T-helper 9 cell (primary cell): ENCODE measurements at regions not wholly inside any gene's neighbourhood (a gene's known extent, or its start where the extent isn't known, plus 50 kb on each side); places are given as distances from the start of the nearest gene placed in this dataset.
"Not testable (repeated sequence)": the region's sequence is repeated elsewhere in the genome, so short reads cannot be mapped to it uniquely, and the experiment has no call there.

Source experiments
- DNase-seq: peaks from one replicate; pipeline ENCODE4 v3.0.0-alpha.2; 2020

- no peak for DNase-seq
These were observed 1996.9 kb downstream of the LRRC4C start for GRCh38 chr11:39462506-39462905.

GRCh38 chr11:39461066-39461465, 1998.4 kb downstream of the LRRC4C start:
- no peak for DNase-seq

- DNase-seq = no peak
These were observed 1999.8 kb downstream of the LRRC4C start for GRCh38 chr11:39459606-39460005.

DNA sequence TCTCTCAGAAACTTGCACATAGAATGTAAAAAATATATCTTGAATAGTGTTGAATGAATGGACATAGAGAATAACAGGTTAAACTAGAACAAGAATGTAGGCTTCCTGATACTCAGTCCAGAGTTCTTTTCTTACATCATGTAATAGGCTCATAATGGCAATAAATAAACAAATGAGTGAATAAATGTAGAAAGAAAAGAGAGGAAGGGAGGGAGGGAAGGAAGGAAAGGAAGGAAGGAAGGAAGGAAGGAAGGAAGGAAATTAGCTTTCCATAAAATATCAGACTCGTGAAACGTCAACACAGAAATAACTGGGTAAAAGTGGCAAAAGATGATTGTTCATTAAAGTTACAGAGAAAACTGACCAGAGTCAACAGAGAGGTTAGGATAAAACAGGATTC, 2001.0 kb downstream of the LRRC4C start:
- no peak for DNase-seq

DNA sequence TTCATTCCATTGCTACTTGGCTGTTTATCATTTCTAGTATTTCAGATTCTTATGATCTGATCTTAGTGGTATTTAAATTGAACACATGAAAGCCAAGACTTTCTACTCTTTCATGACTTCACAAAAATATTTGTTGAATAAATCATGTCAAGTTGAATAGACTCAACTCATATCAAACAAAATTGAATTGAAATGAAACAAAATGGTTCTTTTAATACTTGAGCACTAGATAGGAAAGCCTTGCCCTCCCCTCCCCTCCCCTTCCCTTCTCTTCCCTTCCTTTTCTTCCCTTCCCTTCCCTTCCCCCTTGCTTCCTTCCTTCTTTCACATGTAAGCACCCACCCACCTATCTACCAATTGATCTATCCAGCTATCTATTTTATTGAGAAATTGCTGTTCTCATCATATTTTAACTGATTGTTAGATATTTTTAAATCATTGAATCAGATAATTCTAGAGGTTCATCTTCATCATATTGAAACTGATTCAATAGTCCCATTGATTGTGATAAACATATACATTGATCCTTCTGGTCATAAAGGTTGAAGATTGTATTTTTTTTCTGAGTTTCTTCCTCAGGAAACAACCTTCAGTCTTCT, 2015.9 kb downstream of the LRRC4C start:
- no peak for DNase-seq

- no peak for DNase-seq
These were observed 2017.3 kb downstream of the LRRC4C start for GRCh38 chr11:39442177-39442576.

- no peak for DNase-seq
These were observed 2023.8 kb downstream of the LRRC4C start for GRCh38 chr11:39435641-39436040.

- DNase-seq = no peak
These were observed 2025.0 kb downstream of the LRRC4C start for GRCh38 chr11:39434466-39434865.

DNA sequence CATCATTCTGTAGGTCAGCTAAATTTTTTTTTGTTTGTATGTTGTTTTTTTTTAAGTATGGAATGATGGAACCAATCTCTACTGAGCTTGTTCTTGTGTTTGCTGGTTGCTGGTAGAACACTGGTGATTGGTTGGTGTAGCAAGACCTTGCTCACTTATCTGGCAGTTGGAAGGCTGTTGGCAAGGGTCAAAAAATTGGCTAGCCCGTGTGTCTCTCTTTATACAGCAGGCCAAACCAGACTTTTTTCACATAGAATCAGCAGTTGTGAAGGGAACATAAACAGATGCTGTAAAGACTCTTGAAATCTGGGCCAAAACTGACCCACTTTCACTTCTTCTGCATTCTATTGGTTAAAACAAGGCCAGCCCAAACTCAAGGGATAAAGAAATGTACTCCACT, 2026.5 kb downstream of the LRRC4C start:
- DNase-seq = no peak

DNA sequence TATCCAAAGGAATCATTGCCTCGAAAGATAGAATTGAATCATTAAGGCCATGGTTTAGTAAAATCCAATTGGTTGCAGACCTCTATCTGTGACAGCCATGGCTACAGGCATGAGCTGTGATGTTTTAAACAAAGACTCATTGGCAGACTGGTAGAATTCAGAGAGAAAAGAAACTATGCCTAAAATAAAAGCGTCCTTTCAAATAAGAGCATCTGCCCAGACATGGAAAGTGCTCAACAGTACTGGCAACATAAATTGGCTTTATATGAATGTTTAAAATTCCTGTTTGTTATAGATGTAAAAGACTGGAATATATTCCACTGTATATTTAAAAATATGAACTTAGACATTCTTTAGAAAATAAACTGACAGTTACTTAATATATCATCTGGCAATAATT, 2034.2 kb downstream of the LRRC4C start:
- no peak for DNase-seq

DNA sequence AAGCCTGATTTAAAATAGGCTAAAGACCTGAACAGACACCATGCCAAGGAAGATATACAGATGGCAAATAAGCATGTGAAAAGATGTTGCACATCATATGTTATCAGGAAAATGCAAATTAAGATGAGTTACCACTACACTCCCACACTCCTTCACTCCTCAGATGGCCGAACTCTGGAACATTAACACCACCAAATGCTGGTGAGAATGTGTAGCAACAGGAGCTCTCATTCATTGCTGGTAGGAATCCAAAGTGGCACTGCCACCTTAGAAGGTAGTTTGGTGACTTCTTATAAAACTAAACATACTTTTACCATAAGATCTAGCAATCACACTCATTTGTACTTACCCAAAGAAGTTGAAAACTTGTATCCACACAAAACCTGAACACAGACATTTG, 2047.3 kb downstream of the LRRC4C start:
- no peak for DNase-seq

- DNase-seq = no peak
These were observed 2073.5 kb downstream of the LRRC4C start for GRCh38 chr11:39385911-39386310.

DNA sequence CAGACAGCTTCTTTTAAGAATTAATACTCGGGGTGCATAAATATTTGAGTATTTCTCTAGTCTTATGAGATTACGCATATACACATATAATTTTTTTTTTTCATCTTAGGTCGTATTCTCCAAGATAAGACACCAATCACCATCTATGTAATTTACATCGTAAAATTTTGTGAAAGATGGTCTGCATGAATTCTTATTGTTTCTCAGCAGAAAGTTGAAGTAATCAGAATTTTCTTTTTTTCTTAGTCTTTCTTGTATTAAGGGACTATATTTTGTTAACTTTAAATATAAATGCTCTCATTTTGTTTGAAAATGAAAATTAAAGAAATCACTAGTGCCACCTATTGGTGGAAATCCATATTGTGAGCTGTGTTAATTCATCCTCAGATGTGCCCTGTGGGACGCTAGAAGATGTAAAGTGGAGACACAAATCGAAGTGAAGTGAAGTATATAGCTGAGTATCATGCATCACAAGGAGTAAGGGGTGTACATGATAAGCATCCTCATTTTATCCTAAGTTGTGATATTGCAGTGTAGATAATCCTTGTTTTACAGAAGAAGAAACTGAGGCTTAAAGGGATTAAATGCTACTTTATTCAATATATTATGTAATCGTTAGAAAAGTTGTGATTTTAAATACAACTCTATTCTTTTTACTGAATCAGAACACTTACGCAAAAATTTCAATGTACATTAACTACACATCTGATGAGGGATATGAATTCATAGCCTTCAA, 2084.3 kb downstream of the LRRC4C start:
- no peak for DNase-seq

GRCh38 chr11:39367534-39367933, 2091.9 kb downstream of the LRRC4C start:
- DNase-seq = no peak

DNA sequence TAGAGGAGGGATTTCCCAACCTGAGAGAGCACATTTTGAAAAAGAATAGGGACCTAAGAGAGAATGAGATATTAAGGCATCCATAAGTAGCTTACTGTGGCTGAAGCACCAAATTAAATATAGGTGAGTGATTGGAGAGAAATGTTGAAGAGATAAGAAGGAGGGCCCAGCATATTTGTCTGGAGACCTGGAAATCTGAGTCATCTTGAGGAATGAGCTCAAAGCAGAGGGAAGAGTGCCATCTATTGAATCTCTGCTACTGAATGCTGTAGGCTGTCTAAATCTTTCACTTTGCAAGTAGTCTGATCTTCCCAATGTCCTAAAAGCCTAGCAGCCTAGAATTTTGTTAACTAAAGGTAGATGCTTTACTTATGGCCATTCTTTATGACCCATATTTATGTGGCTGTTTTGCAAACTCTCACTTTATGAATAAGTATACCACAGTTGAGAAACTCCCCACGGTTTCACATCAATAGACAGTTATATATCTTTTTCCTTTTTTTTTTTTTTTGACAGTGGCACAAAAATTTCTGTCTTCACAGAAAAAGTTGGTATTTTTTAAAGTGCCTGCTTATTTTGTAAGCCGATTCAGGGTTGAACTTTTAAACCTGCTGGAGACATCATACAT, 2093.5 kb downstream of the LRRC4C start:
- DNase-seq = no peak

DNA sequence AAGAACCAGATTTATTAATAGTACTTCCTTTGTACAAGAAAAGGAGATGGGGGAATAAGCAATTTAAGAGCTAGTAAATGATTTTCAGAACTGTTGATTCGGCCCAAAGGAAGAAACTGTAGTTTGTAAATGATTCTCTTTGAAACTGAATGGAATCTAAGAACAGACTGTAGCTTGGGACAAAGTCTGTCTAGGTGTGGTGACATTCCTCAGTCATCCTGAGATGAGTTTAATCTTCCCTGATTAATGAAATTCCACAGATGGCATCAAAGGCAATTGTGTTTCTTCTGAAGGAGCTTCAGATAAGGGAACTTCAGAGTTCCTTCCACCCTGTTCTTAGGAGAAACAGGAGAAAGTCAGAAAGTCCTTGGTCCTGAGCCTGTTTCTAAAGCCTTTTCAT, 2095.9 kb downstream of the LRRC4C start:
- no peak for DNase-seq

- DNase-seq = no peak
These were observed 2097.9 kb downstream of the LRRC4C start for GRCh38 chr11:39361557-39361956.

DNA sequence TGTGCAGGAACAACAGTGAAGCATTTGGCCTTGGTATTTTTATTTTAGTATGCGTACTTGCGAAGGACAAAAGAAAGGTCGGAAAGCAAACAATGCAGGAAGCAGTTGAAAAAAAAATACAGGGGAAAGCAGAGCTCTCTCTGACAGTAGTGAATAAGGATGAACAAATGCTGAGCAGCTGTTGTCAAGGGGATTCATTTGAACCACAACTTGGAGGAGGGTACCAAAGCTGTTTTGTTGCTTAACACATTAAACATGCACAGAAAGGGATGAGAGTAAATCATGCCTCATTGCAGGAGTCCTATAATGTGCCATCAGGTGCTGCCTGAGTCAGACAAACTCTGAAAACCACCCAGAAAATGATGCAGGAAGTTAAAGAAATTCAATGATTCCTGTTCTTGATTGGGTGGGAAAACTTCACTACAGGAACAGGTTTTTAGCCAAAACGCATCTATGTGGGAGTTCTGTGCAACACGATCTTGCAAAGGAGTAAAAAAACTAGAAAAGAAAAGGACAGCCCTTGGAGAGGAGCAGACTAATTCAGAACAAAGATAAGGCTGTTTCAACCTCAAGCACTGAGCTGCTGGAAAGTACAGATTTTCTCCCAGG, 2113.5 kb downstream of the LRRC4C start:
- DNase-seq = no peak

GRCh38 chr11:39341461-39341860, 2118.0 kb downstream of the LRRC4C start:
- no peak for DNase-seq

- not testable (repeated sequence) for DNase-seq
These were observed 2126.4 kb downstream of the LRRC4C start for GRCh38 chr11:39333006-39333405.

DNA sequence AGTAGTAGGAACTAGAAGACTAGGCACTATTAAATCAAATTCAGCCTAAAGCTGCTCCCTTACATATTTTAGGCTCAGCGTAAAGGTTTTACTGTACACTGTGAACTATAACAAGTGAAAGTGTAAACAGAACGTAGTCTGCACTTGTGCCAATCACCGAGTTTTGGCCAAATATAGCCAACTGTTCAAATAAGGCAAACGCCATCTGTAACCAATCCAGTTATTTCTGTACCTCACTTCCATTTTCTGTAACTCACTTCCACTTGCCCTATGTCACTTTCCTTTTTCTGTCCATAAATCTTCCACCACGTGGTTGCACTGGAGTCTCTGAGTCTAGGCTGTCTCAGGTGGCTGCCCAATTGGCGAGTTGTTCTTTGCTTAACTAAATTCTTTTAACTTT, 2132.2 kb downstream of the LRRC4C start:
- no peak for DNase-seq

DNA sequence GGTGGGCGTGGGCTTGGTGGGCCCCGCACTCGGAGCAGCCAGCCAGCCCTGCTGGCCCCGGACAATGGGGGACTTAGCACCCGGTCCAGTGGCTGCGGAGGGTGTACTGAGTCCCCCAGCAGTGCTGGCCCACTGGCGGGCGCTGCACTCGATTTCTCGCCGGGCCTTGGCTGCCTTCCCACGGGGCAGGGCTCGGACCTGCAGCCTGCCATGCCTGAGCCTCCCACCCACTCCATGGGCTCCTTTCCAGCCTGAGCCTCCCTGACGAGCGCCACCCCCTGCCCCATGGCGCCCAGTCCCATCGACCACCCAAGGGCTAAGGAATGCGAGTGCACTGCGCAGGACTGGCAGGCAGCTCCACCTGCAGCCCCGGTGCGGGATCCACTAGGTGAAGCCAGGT, 2147.6 kb downstream of the LRRC4C start:
- not testable (repeated sequence) for DNase-seq

- no peak for DNase-seq
These were observed 2154.9 kb downstream of the LRRC4C start for GRCh38 chr11:39304586-39304985.

GRCh38 chr11:39294648-39295047, 2164.8 kb downstream of the LRRC4C start:
- DNase-seq = no peak
